B cell (primary cell): ENCODE measurements at regions not wholly inside any gene's neighbourhood (a gene's known extent, or its start where the extent isn't known, plus 50 kb on each side); places are given as distances from the start of the nearest gene placed in this dataset.

Experiments used
- CTCF ChIP-seq: fragments of 200-600 bp; IDR thresholded peaks from one replicate; pipeline ENCODE4 v1.8.0; 2022; ENCODE audit warnings: antibody characterized with exemption, mild to moderate bottlenecking
- EZH2 ChIP-seq: IDR thresholded peaks from 2 replicates; pipeline ENCODE4 v1.6.1; 2012; ENCODE audit warnings: borderline replicate concordance, low read depth, mild to moderate bottlenecking, moderate library complexity, low read length; ENCODE audit not compliant: insufficient read depth, poor library complexity, severe bottlenecking

GRCh38 chr7:51660516-51660915, 343.9 kb upstream of the COBL start:
- TF ChIP-seq CTCF: no peak
- no peak for TF ChIP-seq EZH2
